IPS-NIHi11 (cell line): ENCODE measurements at regions not wholly inside any gene's neighbourhood (a gene's known extent, or its start where the extent isn't known, plus 50 kb on each side); places are given as distances from the start of the nearest gene placed in this dataset.

ENCODE experiments used
- DNase-seq: peaks from one replicate; pipeline ENCODE4 v3.0.0; 2012; ENCODE audit warnings: mixed read lengths, low spot score

DNA sequence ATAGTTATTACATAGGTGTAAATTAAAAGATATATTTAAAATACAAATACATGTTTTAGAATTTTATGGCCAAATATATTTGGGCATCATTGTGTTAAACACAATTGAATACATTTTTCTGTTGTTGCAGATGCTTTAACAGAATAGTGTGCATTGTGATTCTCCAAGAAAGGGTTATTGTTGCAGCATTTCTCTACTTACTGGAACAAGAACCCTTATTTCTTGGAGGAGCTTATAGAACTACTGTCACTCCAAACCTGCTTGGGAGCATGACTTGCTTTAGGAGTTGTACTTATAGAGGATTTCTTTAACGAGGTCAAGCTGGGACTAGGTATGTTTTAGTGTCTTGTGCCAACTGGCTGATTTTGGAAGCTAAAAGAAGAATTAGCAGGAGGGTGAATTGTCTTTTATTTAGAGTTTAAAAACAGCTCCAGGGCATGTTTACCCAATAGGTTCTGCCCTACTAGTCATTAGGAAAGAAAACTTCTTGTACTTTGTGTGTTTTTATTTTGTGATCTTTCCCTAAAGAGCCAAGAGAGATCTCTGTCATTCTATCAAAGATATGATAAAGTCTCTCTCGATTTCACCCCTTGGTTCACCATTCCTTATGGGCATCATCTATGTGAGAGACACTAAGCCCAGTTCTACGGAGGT lies 279.8 kb upstream of the SALL1 start:
- no peak for DNase-seq

DNA sequence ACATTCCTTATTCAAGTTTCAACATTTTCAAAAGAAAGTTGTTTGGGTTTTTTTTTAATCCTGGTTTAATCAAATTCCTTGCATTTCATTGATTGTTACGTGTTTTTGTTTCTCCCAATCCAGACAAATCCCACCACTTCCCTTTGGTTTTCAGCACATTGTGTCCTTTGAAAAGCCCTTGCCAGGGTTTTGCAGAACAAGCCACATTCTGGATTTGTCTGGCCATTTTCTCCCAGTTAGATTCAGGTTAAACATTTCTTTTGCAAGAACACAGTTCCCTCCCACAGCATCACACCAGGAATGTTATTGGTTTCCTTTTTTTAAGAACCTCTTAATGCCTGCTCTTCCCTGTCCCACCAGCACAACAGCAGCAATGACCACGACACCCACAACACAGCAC lies 278.0 kb upstream of the SALL1 start:
- no peak for DNase-seq

DNA sequence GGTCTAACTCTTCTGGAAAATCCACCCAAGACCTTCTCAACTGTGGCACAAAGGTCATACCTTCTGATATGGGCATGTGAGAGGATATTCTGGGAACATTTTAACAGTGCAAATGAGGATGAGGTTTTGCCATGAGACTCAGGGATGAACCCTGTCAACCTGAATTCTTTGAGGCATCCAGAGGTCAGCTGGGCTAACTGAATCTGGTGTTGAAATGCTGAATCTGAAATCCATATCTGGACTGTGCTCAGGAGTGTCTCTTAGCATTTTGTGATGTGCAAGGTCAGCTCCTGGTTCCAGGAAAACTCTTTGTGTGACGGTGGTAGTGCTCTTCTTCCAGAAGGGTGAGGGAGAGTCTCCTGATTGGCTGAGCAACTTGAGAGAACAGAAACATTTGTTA lies 276.0 kb upstream of the SALL1 start:
- no peak for DNase-seq

GRCh38 chr16:51426276-51426675 lies 275.2 kb upstream of the SALL1 start:
- no peak for DNase-seq

DNA sequence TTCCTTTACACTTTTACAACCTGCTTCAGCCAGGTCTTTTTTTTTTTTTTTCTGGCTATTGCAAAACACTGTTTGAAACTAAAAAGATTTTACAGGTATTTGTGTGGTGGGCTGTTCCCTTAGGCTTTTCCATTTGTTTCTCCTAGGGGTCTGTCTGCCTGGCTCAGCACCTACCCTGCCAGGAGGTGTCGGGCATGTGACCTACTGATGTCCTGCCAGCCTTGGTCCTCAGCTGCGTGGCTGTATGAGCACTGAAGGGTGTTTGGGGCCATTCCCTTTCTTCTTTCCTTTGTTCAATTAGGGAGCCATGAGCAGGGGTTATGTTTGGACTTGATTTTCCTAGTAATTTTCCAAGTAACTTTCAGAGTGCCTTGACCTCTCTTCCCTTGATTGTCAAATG lies 269.2 kb upstream of the SALL1 start:
- no peak for DNase-seq

GRCh38 chr16:51419768-51420167 lies 268.7 kb upstream of the SALL1 start:
- DNase-seq: no peak

GRCh38 chr16:51418258-51418657 lies 267.2 kb upstream of the SALL1 start:
- peak; percentile 27 for DNase-seq

DNA sequence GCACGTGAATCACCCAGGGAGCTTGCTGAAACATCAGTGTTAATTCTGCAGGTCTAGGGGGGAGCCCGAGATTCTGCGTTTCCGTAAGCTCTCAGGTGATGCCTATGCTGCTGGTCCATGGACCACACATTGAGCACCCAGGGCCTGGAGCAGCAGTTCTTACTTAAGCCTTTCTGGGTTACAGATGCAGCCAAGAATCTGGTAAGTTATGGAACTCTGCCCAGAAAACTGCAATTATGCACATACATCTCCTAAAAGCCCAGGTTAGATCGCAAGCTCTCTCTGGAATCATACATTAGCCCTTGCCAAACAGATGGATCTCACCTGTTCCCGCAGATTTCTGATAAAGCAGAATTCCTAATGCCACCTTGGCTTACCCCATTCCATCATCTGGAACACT lies 265.9 kb upstream of the SALL1 start:
- no peak for DNase-seq

GRCh38 chr16:51410125-51410524 lies 259.1 kb upstream of the SALL1 start:
- no peak for DNase-seq

GRCh38 chr16:51409001-51409675 lies 258.1 kb upstream of the SALL1 start:
- DNase-seq: no peak

DNA sequence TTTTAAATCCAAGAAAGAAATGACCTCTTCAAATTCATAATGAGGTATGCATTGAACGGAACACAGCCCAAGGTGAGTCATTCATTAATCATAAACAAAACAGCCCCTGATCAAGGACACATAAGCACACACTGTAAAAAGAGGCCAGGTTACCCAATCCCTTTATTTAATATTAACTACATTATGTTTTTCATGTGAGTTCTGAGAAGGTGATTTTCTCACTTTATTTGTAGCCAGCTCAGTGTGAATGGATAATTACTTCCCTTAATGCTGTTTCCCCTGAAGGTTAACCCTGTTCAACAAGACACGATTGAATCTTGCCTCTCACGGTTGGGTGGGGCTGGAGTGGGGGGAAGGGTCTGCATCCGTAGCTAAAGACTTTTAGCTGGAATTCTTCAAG lies 257.3 kb upstream of the SALL1 start:
- no peak for DNase-seq

DNA sequence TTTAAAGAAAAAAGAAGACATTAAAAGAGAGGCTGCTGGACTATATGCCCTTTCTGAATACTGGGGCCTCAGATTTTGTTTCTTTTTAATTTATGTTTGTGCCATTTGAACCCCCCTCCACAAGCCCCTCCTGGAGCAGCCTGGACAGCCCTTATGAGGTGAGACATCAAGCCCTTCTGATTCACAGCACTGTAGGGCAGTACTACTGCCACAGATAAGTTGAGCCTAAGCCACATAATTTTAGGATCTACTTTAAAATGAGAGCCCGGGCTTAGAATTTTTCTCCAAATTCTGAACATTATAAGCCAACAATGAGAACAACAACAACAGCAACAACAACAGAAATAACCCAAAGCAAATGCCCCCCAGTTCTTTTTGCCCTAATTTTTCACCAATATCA lies 256.9 kb upstream of the SALL1 start:
- DNase-seq: no peak

DNA sequence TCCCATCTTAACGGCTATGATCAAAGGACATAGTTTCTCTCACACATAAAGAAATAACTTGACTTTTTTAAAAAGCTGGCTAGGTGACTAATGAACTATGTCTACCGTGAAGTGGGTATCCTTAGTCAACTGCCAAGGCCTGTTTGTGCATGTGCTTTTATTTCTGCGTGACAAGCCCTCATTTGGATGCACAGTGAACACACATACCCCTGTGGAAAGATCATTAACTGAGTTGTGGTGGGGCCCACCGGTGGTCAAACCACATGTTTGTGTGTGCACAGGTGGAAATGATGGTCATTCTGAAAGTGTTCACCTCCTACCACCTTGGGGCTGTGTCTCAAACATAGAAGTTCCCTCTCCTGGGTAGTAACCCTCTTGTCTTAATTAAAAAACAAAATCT lies 256.1 kb upstream of the SALL1 start:
- no peak for DNase-seq

- DNase-seq: no peak
Observed at GRCh38 chr16:51405361-51405760, 254.3 kb upstream of the SALL1 start.

- DNase-seq: no peak
Observed at GRCh38 chr16:51404386-51404785, 253.3 kb upstream of the SALL1 start.

GRCh38 chr16:51402785-51403184 lies 251.7 kb upstream of the SALL1 start:
- no peak for DNase-seq

GRCh38 chr16:51402298-51402697 lies 251.2 kb upstream of the SALL1 start:
- DNase-seq: no peak

- DNase-seq: no peak
Observed at GRCh38 chr16:51401673-51402072, 250.6 kb upstream of the SALL1 start.

DNA sequence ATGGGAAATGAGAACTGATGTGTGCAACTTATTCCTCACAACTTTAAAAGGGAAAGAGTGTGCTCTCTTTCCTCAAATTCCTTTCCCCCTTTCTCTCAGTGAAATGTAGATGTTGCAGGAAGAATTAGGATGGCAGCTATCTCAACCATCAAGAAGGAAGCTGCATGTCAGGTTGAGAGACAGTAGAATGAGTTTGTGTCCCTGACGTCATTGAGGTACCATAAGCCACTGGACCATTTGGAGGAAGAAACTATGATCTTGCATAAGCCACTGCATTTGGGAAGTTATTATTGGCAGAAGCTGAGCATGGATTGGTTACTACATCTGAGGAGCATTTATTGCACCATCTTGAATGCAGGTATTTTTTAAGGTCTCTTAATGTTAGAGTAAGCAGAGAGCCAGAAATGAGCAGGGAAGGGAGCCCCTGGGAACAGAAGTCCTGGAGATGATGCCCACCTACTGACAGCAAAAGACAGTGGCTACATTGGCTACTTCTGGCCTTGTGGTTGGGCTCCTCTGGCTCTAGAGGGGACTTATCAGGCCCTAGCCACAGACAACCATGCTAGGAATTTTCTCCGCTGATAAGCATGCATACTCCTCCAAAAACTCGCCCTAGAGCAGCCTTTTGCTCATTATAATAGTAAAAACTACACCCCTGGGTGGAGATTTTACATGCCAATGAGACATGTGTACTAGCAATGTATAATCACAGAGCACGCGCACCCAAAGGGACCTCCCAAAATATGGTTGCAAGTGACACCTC lies 249.0 kb upstream of the SALL1 start:
- no peak for DNase-seq

DNA sequence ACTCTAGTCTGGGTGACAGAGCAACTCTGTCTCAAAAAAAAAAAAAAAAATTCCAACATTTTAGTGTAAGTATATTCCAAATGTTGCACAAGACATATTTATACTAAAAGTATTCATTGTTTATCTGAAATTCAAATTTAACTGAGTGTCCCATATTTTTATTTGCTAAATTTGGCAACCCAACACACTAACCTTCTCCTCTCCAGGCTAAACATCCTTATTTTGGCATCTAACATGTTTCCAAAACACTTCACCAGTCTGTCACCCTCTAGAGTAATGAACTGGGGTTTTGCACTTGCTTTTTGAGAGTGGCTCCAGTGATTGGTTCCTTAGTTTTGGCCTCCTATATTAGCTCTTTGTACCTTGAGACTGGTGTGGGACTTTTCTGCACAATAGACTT lies 243.4 kb upstream of the SALL1 start:
- no peak for DNase-seq

DNA sequence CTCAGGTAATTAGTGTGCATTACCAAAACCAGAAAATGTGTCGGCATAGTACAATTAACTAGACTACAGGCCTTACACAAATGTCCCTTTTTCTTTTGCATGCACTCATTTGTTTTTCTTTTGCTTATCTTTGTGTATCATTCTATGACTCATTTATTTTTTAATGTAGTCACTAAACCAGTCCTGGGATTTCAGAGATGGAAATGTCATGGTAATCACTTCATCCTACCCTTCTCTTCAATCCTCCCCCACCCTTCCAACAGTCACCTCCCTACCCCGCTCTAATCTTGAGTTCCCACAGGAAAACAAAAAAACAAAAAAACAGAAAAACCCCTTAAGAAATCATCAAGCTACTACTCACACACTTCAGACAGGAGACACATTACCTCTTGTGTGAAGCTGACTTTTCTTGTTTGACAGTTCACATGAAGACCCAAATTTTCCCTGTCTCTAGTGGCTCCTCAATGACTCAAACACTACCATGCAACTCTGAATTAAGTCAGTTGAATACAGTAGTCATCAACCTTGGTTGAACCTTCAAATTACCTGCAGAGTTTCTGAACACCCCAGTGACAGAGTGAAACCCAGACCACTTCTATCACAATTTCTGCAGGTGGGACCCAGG lies 242.4 kb upstream of the SALL1 start:
- no peak for DNase-seq

DNA sequence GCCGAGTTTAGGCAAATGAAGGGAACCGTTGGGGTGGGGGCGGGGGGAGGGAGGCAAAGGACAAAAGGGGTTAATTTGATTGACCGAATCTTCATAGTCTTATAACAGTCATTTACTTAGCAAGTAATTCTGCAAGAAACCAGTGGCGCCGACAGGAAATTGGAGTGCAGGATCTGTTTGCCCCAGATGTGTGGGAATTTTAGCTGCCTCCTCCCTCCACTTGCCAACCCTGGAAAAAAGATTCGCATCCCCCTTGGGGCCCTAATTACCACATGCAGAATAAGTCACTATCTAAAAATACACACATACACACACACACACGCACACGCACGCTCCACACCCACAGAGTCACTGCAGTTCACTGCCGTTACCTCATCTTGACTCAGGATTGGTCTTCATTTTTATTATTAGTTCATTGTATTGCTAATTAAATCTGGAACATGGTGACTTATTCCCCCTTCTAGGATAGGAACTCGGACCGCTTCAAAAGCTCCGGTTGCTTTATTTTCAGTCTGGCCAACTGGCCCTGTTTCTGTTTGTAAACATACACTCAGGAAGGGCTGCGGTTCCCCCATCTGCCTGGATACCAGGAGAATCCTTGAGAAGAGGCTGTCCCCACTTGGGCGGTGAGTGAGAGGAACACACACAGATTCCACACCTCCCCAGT lies 241.6 kb upstream of the SALL1 start:
- DNase-seq: peak; percentile 47
